ENCODE measurements at regions not wholly inside any gene's neighbourhood (a gene's known extent, or its start where the extent isn't known, plus 50 kb on each side); places are given as distances from the start of the nearest gene placed in this dataset.

GRCh38 chr13:79834876-79835275 is 353.9 kb downstream of the NDFIP2 start:
- DNase-seq (ENCODE audit: low read depth in 2 of 3, low spot score in 1 of 3), result no peak

GRCh38 chr13:79833991-79834390 is 353.0 kb downstream of the NDFIP2 start:
- DNase-seq (ENCODE audit: low read depth in 2 of 3, low spot score in 1 of 3), result no peak

GRCh38 chr13:79831556-79831955 is 350.6 kb downstream of the NDFIP2 start:
- no peak for DNase-seq (ENCODE audit: low read depth in 2 of 3, low spot score in 1 of 3)

- no peak for DNase-seq (ENCODE audit: low read depth in 2 of 3, low spot score in 1 of 3)
Observed at GRCh38 chr13:79830945-79831344, 350.0 kb downstream of the NDFIP2 start.

GRCh38 chr13:79830426-79830825 is 349.5 kb downstream of the NDFIP2 start:
- no peak for DNase-seq (ENCODE audit: low read depth in 2 of 3, low spot score in 1 of 3)

- DNase-seq (ENCODE audit: low read depth in 2 of 3, low spot score in 1 of 3), result no peak
Observed at GRCh38 chr13:79829880-79830279, 348.9 kb downstream of the NDFIP2 start.

- no peak for DNase-seq (ENCODE audit: low read depth in 2 of 3, low spot score in 1 of 3)
Observed at GRCh38 chr13:79825959-79826358, 345.0 kb downstream of the NDFIP2 start.

- DNase-seq (ENCODE audit: low read depth in 2 of 3, low spot score in 1 of 3), result no peak
Observed at GRCh38 chr13:79815041-79815440, 334.1 kb downstream of the NDFIP2 start.

GRCh38 chr13:79812070-79812850 is 331.3 kb downstream of the NDFIP2 start:
- no peak for DNase-seq (ENCODE audit: low read depth in 2 of 3, low spot score in 1 of 3)

- no peak for DNase-seq (ENCODE audit: low read depth in 2 of 3, low spot score in 1 of 3)
Observed at GRCh38 chr13:79811170-79811569, 330.2 kb downstream of the NDFIP2 start.

- DNase-seq (ENCODE audit: low read depth in 2 of 3, low spot score in 1 of 3), result no peak
Observed at GRCh38 chr13:79810669-79811068, 329.7 kb downstream of the NDFIP2 start.

- DNase-seq (ENCODE audit: low read depth in 2 of 3, low spot score in 1 of 3), result no peak
Observed at GRCh38 chr13:79810018-79810417, 329.1 kb downstream of the NDFIP2 start.

- DNase-seq (ENCODE audit: low read depth in 2 of 3, low spot score in 1 of 3), result no peak
Observed at GRCh38 chr13:79808475-79808874, 327.5 kb downstream of the NDFIP2 start.

- DNase-seq (ENCODE audit: low read depth in 2 of 3, low spot score in 1 of 3), result no peak
Observed at GRCh38 chr13:79807554-79807953, 326.6 kb downstream of the NDFIP2 start.

GRCh38 chr13:79806821-79807220 is 325.9 kb downstream of the NDFIP2 start:
- DNase-seq (ENCODE audit: low read depth in 2 of 3, low spot score in 1 of 3), result no peak

GRCh38 chr13:79805317-79805716 is 324.4 kb downstream of the NDFIP2 start:
- no peak for DNase-seq (ENCODE audit: low read depth in 2 of 3, low spot score in 1 of 3)

- no peak for DNase-seq (ENCODE audit: low read depth in 2 of 3, low spot score in 1 of 3)
Observed at GRCh38 chr13:79803989-79804388, 323.0 kb downstream of the NDFIP2 start.

- DNase-seq (ENCODE audit: low read depth in 2 of 3, low spot score in 1 of 3), result no peak
Observed at GRCh38 chr13:79803296-79803695, 322.3 kb downstream of the NDFIP2 start.

GRCh38 chr13:79802389-79803085 is 321.6 kb downstream of the NDFIP2 start:
- no peak for DNase-seq (ENCODE audit: low read depth in 2 of 3, low spot score in 1 of 3)

- no peak for DNase-seq (ENCODE audit: low read depth in 2 of 3, low spot score in 1 of 3)
Observed at GRCh38 chr13:79799059-79799867, 318.3 kb downstream of the NDFIP2 start.

GRCh38 chr13:79796136-79796535 is 315.2 kb downstream of the NDFIP2 start:
- no peak for DNase-seq (ENCODE audit: low read depth in 2 of 3, low spot score in 1 of 3)

GRCh38 chr13:79794931-79795330 is 314.0 kb downstream of the NDFIP2 start:
- DNase-seq (ENCODE audit: low read depth in 2 of 3, low spot score in 1 of 3), result no peak

Data from stimulated activated CD4-positive, alpha-beta T cell treated with anti-CD3 and anti-CD28 coated beads, Interleukin-12 subunit alpha, Interleukin-12 subunit beta, amount 100 ng/mL, for 48 hours (primary cell).